CD1c-positive myeloid dendritic cell (primary cell): ENCODE measurements at regions not wholly inside any gene's neighbourhood (a gene's known extent, or its start where the extent isn't known, plus 50 kb on each side); places are given as distances from the start of the nearest gene placed in this dataset.

Experiments
- DNase-seq: peaks from one replicate; pipeline ENCODE4 v3.0.0-alpha.2; 2016; ENCODE audit errors: extremely low spot score

- DNase-seq = no peak
Observed at GRCh38 chr1:195569934-195570333, 1038.3 kb downstream of the KCNT2 start.

- DNase-seq = no peak
Observed at GRCh38 chr1:195568389-195568788, 1039.9 kb downstream of the KCNT2 start.

DNA sequence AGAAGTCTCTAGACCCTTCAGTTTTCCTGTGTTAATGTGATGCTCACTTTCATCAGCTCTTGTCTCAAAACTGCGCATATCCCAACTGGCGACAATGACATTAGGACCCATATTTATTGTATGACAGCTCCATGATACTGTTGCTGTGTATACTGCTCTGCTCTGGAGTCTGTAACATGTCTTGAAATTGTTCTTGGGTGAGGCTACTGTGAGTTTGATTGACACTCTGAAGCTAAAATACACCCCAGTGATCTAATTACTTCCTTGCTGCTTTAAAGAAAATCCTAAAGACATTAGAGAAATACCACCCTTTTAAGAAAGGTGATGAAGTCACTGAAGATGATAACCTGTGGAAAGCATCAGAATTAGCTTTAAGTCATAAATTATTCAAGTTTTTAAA is 1046.2 kb downstream of the KCNT2 start:
- no peak for DNase-seq

GRCh38 chr1:195550071-195550862 is 1058.0 kb downstream of the KCNT2 start:
- no peak for DNase-seq

- no peak for DNase-seq
Observed at GRCh38 chr1:195530961-195531360, 1077.3 kb downstream of the KCNT2 start.

- DNase-seq = no peak
Observed at GRCh38 chr1:195529881-195530280, 1078.4 kb downstream of the KCNT2 start.

DNA sequence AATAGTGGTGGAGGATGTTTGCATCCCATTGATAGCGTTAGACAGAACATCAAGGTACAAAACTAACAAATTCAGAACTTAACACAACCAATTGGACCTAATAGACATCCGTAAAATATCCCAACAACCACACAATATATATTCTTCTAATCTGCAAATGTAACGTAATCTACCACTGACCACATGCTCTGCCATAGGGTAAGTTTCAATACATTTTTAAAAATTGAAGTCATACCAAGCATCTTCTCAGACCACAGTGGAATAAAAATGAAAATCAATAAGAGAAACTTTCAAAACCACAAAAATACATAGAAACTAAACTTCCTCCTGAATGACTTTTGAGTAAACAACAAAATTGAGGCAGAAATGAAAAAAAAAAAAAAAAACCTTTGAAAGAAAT is 1087.5 kb downstream of the KCNT2 start:
- no peak for DNase-seq

GRCh38 chr1:195516036-195516435 is 1092.2 kb downstream of the KCNT2 start:
- no peak for DNase-seq

DNA sequence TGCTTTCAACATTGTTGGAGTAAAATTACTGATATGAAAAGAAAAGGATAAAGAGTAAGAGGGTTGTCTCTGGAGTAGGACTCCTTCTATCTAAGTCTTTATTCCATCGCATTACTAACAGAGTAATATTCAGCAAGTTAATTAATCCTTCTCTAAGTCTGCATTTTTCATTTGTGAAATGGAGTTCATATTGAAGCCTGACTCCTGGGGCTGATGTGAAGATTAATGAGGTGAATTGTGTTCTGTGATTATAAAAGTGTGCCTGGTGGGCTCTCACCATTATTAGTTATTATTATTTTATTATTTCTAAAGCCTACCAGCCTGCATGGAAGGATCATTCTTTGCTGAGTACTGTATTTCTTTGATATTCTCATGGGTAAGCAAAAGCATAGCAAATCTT is 1096.7 kb downstream of the KCNT2 start:
- no peak for DNase-seq

- DNase-seq = no peak
Observed at GRCh38 chr1:195501118-195501517, 1107.1 kb downstream of the KCNT2 start.

GRCh38 chr1:195495720-195496635 is 1112.3 kb downstream of the KCNT2 start:
- no peak for DNase-seq

- DNase-seq = no peak
Observed at GRCh38 chr1:195482137-195482536, 1126.1 kb downstream of the KCNT2 start.

DNA sequence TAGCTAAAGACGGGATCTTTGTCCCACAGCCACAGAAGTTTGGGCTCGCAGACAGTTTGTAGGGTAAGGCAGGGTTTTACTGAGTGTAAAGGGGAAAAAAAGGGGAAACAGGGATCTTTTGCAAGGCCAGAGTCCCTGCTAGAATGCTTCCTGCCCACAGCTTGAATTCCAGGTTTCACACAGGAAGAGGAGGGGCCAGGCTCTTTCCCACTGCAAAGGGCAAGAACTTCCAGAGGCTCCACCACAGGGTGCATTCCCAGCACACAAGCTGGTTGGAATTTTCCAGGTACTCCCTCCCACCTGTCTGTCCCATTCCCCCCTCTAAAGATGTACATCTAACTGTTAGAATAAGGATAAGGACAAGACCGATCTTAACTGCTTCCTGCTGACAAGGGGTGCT is 1126.9 kb downstream of the KCNT2 start:
- DNase-seq = no peak

DNA sequence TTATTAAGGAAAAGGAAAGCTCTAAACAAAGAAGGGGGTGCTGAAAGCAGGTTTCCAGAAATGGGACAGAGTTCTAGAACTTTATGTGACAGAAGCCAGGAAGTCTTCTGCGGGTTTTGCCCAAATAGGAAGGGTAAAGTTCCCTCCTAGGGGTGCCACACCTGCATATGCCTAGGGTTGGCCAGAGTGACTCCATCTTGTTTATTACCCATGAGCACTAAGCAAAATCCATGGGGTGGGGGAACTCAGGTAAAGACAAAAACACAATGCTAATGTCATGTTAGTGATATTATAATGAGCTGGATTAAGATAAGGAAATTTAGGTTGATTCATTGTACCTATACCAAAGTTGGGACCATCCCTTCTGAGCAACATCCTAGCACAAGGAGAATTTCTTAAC is 1132.7 kb downstream of the KCNT2 start:
- DNase-seq = no peak

- DNase-seq = no peak
Observed at GRCh38 chr1:195472291-195472690, 1135.9 kb downstream of the KCNT2 start.

- DNase-seq = no peak
Observed at GRCh38 chr1:195466639-195467038, 1141.6 kb downstream of the KCNT2 start.

DNA sequence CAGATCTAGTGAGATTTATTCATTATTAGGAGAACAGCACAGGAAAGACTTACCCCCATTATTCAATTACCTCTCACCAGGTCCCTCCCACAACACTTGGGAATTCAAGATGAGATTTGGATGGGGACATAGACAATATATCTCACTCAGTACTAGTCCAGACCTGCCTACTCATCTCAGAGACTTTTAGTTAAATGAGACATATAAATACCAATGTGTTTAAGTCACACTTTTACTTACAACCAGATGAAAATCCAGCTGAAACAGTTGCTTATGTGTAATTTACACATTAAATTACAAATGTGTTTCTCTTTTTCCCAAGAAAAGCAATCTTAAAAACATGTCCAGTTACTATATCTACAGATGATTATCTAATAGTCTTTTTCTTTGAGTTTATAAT is 1145.6 kb downstream of the KCNT2 start:
- DNase-seq = no peak

- no peak for DNase-seq
Observed at GRCh38 chr1:195462152-195462551, 1146.1 kb downstream of the KCNT2 start.

DNA sequence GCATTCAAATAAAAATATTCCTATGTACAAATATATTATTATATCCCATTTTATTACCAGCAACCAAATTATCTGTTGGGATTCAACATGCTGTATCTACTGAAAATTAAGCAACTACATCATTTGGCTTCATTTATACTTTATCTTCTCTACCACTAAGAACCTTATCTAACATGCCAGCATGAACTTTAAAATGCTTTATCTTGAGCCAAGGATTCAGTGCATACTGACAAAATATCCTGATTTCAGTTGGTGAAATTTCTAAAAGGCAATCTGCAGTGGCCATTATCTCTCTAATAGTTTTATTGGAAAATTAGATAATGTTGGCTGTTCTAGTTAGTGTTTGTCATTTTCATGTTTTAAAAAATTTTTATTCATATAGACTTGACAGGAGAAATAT is 1149.9 kb downstream of the KCNT2 start:
- DNase-seq = no peak

GRCh38 chr1:195450794-195451193 is 1157.4 kb downstream of the KCNT2 start:
- DNase-seq = no peak

- no peak for DNase-seq
Observed at GRCh38 chr1:195439661-195440060, 1168.6 kb downstream of the KCNT2 start.

GRCh38 chr1:195434566-195435203 is 1173.6 kb downstream of the KCNT2 start:
- no peak for DNase-seq
